Fibroblast of pulmonary artery (primary cell): ENCODE measurements at regions not wholly inside any gene's neighbourhood (a gene's known extent, or its start where the extent isn't known, plus 50 kb on each side); places are given as distances from the start of the nearest gene placed in this dataset.

Experiments
- DNase-seq: peaks from one replicate; pipeline ENCODE4 v3.0.0-alpha.2; 2010; ENCODE audit warnings: low read depth
- H3K4me3 ChIP-seq: replicated peaks from 2 replicates; pipeline ENCODE4 v1.5.1; 2011; ENCODE audit warnings: low read depth, mild to moderate bottlenecking, control low read depth, low read length, moderate library complexity
- CTCF ChIP-seq: IDR thresholded peaks from 2 replicates; pipeline ENCODE4 v1.5.1; 2011; ENCODE audit warnings: mild to moderate bottlenecking, control low read depth, low read length, inconsistent platforms; ENCODE audit errors: missing control alignments

GRCh38 chr15:70428211-70428822, 330.6 kb upstream of the TLE3 start:
- no peak overlapping the region for H3K4me3 ChIP-seq
- no peak for TF ChIP-seq CTCF
- no peak for DNase-seq

GRCh38 chr15:70427167-70428120, 329.7 kb upstream of the TLE3 start:
- peak; percentile 26 for TF ChIP-seq CTCF
- peak; percentile 53 for DNase-seq

GRCh38 chr15:70426096-70426821, 328.5 kb upstream of the TLE3 start:
- no peak for TF ChIP-seq CTCF
- no peak for DNase-seq

More at GRCh38 chr15:70427167-70428120, 329.7 kb upstream of the TLE3 start:
- no peak overlapping the region for H3K4me3 ChIP-seq

GRCh38 chr15:70424937-70425411, 327.3 kb upstream of the TLE3 start:
- TF ChIP-seq CTCF = no peak
- DNase-seq = no peak
- H3K4me3 ChIP-seq = no peak overlapping the region

More at GRCh38 chr15:70426096-70426821, 328.5 kb upstream of the TLE3 start:
- H3K4me3 ChIP-seq = no peak overlapping the region

- no peak for TF ChIP-seq CTCF
- no peak for DNase-seq
- H3K4me3 ChIP-seq = no peak overlapping the region
Observed at GRCh38 chr15:70423267-70423666, 325.6 kb upstream of the TLE3 start.

- no peak overlapping the region for H3K4me3 ChIP-seq
- no peak for DNase-seq
- no peak for TF ChIP-seq CTCF
Observed at GRCh38 chr15:70422342-70422741, 324.6 kb upstream of the TLE3 start.
